Stimulated activated CD8-positive, alpha-beta memory T cell treated with anti-CD3 and anti-CD28 coated beads, Interleukin-2, amount 100 ng/mL, for 1 hour (primary cell): ENCODE measurements at regions not wholly inside any gene's neighbourhood (a gene's known extent, or its start where the extent isn't known, plus 50 kb on each side); places are given as distances from the start of the nearest gene placed in this dataset.
"Not testable (repeated sequence)": the region's sequence is repeated elsewhere in the genome, so short reads cannot be mapped to it uniquely, and the experiment has no call there.

ENCODE experiments used
- DNase-seq, 2 donors: peaks; one replicate each; pipeline ENCODE4 v3.0.0-alpha.2; 2020; ENCODE audit warnings: low read depth in 2 of 2

DNA sequence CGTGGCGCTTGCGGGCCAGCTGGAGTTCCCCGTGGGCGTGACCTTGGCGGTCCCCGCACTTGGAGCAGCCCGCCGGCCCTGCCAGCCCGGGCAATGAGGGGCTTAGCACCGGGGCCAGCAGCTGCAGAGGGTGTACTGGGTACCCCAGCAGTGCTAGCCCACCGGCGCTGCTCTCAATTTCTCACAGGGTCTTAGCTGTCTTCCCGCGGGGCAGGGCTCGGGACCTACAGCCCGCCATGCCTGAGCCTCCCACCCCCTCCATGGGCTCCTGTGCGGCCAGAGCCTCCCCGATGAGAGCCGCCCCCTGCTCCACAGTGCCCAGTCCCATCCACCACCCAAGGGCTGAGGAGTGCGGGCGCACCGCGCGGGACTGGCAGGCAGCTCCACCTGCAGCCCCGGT, 94.0 kb upstream of the NIPBL start:
- DNase-seq, result not testable (repeated sequence)

- no peak for DNase-seq
Measured at GRCh38 chr5:36786448-36787012, 90.0 kb upstream of the NIPBL start.

DNA sequence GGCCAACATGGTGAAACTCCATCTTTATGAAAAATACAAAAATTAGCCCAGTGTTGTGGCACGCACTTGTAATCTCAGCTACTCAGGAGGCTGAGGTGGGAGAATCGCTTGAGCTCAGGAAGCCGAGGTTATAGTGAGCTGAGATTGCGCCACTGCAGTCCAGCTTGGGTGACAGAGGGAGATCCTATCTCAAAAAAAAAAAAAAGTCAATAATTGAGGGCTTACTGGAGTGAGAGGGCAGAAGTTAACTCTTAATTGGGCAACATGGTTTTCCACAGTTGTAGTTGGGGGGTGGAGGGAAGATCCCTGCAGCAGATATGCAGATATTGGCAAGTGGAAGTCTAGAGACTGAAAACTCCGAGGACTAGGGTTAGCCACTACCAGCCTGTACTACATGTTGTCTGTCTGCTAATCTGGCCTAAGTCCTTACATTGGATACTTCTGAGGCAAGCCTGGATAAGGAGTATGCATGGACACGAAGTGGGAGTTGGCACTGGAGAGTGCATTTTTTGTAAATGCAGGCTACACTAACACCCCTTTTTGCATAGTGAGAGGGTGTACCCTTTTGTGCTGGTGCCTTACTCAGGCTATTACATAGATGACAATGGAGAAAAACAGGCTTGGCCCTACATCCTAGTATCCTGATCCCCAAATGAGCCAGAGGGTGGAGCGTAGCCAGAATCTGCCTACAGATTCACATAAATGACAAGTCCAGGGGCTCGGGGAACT, 89.0 kb upstream of the NIPBL start:
- no peak for DNase-seq

- no peak for DNase-seq
Measured at GRCh38 chr5:36790847-36791246, 85.7 kb upstream of the NIPBL start.

DNA sequence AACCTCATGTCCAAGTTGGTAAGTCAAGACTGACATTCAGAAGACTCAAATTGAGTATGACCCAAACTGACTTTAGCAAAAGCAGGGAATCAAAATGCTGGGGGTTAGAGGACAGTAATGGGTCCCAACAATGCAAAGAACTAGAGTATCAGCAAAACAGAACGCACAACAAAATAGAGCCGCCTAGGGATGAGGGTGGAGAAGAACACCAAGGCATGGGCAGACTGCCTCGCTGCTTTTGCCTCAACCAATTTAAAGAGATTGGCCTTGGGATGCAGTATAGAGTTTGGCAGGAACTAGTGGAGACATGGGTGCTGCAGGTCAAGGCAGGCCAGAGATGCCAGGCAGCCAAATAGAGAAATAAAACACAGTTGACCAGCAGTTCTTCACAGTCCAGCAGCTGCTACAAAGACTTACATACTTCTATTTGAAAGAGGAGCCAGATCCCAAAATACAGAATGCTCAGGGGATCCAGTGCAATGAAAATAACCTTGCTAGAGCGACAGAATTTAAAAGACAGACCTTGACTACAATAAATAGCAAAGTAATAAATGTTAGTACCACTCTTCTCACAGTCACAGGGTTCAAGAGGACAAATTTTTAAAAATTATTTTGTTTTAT, 83.9 kb upstream of the NIPBL start:
- no peak for DNase-seq

DNA sequence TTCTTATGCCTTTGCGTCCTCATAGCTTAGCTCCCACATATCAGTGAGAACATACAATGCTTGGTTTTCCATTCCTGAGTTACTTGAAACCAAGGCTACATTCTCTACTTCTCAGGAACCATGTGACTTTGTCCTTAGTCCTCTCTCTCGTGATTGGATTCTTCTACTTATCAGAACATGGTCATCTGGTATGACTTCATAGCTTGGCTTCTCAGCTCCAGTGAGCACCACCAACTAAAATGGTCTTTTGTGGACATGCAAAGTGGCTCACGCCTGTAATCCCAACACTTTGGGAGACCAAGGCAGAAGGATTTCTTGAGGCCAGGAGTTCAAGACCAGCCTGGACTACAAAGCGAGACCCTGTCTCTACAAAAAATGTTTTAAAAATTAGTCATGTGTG, 81.2 kb upstream of the NIPBL start:
- no peak for DNase-seq

DNA sequence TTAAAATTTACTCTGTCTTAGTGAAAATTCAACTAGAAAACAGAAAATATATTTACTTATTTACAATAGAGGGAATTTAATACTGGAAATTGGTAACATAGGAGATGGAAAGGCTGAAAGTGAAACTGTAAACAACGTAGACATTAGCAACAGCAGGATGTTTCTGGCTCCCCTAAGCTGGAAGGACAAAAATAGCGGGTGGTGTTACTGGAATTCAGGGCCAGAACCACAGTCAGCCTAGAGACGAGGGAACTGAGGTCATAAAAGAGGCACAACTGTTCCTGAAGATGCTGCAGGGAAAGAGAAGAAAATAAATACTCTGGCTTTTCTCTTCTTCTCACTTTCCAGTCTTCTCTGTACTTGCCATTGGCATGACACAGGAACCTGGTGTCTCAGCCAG, 80.4 kb upstream of the NIPBL start:
- no peak for DNase-seq

GRCh38 chr5:36801523-36801922, 75.0 kb upstream of the NIPBL start:
- DNase-seq, result no peak

DNA sequence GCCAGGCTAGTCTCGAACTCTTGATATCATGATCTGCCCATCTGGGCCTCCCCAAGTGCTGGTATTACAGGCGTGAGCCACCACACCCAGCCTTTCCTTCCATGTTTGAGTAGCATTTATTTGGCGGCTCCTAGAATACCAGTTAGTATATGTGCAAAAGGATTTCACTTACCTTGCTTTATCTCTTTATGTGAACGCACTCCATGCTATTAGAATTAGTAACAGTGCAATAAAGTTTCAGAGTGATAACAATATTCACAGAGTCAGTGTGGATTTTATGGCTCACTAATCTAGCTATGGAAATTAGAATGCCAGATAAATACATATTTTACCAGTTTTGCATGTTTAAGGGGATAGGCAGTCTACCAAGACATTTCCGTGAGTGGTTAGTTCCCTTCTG, 74.4 kb upstream of the NIPBL start:
- no peak for DNase-seq

DNA sequence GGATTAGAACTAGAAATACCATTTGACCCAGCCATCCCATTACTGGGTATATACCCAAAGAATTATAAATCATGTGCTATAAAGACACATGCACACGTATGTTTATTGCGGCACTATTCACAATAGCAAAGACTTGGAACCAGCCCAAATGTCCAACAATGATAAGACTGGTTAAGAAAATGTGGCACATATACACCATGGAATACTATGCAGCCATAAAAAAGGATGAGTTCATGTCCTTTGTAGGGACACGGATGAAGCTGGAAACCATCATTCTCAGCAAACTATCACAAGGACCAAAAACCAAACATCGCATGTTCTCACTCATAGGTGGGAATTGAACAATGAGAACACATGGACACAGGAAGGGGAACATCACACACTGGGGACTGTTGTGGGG, 63.3 kb upstream of the NIPBL start:
- not testable (repeated sequence) for DNase-seq

- DNase-seq, result no peak
Measured at GRCh38 chr5:36815871-36816270, 60.7 kb upstream of the NIPBL start.

- no peak for DNase-seq
Measured at GRCh38 chr5:36820900-36821299, 55.7 kb upstream of the NIPBL start.

- DNase-seq, result no peak
Measured at GRCh38 chr5:36826694-36827093, 49.9 kb upstream of the NIPBL start.
